K562 (cell line): ENCODE measurements at regions not wholly inside any gene's neighbourhood (a gene's known extent, or its start where the extent isn't known, plus 50 kb on each side); places are given as distances from the start of the nearest gene placed in this dataset.
A peak's percentile ranks its signal among the peaks of the same experiment; 100 is the strongest.

Source experiments
- ATAC-seq: fragments of 200-7000 bp; cut with Tn5 transposase; 3 replicates; pipeline ENCODE4 v1.9.1; 2020; ENCODE audit warnings: moderate library complexity
- BruUV-seq: library from RNA; stranded (reverse); fragments of 400-500 nt; replicated peaks from 2 replicates; lab custom pipeline; 2021; lab: Mats Ljungman, UMichigan
- CTCF ChIA-PET: fragments of 300-600 bp; formaldehyde crosslinking; extraction: SDS; loops from one replicate; lab custom pipeline; 2021; ENCODE audit warnings: low intra/inter-chr PET ratio; lab: Yijun Ruan, JAX
- POLR2A ChIA-PET: fragments of 300-600, 350-650 bp; sonication (Branson Sonifier 250); formaldehyde crosslinking; extraction: SDS; loops from one replicate; lab custom pipeline; 2021; ENCODE audit warnings: antibody characterized with exemption, inconsistent platforms; lab: Yijun Ruan, JAX
- DNase-seq, 4 experiments: peaks; one replicate each; pipeline versions ENCODE4 v3.0.0 to v3.0.0-alpha.2; 2011 to 2018; ENCODE audit warnings: low spot score in 3 of 4, mixed read lengths in 3 of 4; ENCODE audit errors: extremely low read depth in 1 of 4
- FAIRE-seq: peaks from 2 replicates; lab custom pipeline; 2011; peaks lifted over from hg19 to GRCh38; lab: Jason Lieb, UNC
- H2AFZ ChIP-seq: 2 replicates; pipeline ENCODE4 v1.6.0; 2011; ENCODE audit warnings: low read depth, low read length, control low read depth, inconsistent platforms
- H3K27ac ChIP-seq: fragments of 200-600 bp; 3 replicates; pipeline ENCODE4 v1.8.0; 2011; ENCODE audit warnings: low read depth, mild to moderate bottlenecking, control low read depth, inconsistent platforms, low read length, moderate library complexity, mixed read lengths; ENCODE audit errors: extremely low read depth
- H3K27me3 ChIP-seq, 2 experiments: fragments of 300-600 bp in 1 of 2; 2 replicates in 1 of 2; 3 replicates in 1 of 2; pipeline versions ENCODE4 v1.6.0 to v1.8.0; 2011; ENCODE audit warnings: inconsistent platforms in 2 of 2, low read length in 2 of 2, mild to moderate bottlenecking in 1 of 2, mixed read lengths in 1 of 2, moderate library complexity in 1 of 2; ENCODE audit not compliant: control insufficient read depth in 2 of 2, insufficient read depth in 2 of 2
- H3K36me3 ChIP-seq: fragments of 300-600 bp; 3 replicates; pipeline ENCODE4 v1.8.0; 2011; ENCODE audit warnings: mild to moderate bottlenecking, low read length, inconsistent platforms; ENCODE audit not compliant: control insufficient read depth, insufficient read depth
- H3K4me1 ChIP-seq, 2 experiments: fragments of 200-600 bp in 1 of 2; replicated peaks in 1 of 2; 2 replicates in 1 of 2; 3 replicates in 1 of 2; pipeline versions ENCODE4 v1.5.1 to v1.8.0; 2011; ENCODE audit warnings: inconsistent platforms in 2 of 2, low read length in 2 of 2, mild to moderate bottlenecking in 1 of 2, mixed read lengths in 1 of 2, moderate library complexity in 1 of 2; ENCODE audit not compliant: control insufficient read depth in 2 of 2, insufficient read depth in 2 of 2
- H3K4me2 ChIP-seq: 2 replicates; pipeline ENCODE4 v1.6.1; 2011; ENCODE audit warnings: low read length, control low read depth, inconsistent platforms, mixed read lengths; ENCODE audit not compliant: insufficient read depth
- H3K4me3 ChIP-seq: fragments of 200-600 bp; sonication (generic), shearing (Covaris generic); 2 replicates; pipeline ENCODE4 v1.5.1; 2016; ENCODE audit warnings: control low read depth, inconsistent platforms
- H3K79me2 ChIP-seq: fragments of 200-600 bp; 3 replicates; pipeline ENCODE4 v1.8.0; 2011; ENCODE audit warnings: low read length, inconsistent platforms; ENCODE audit not compliant: control insufficient read depth, insufficient read depth
- H3K9ac ChIP-seq, 2 experiments: 2 replicates each; pipeline versions ENCODE4 v1.6.0 to v1.6.1; 2011; ENCODE audit warnings: low read depth in 2 of 2, low read length in 2 of 2, control low read depth in 1 of 2, inconsistent platforms in 1 of 2, mild to moderate bottlenecking in 1 of 2, mixed read lengths in 1 of 2; ENCODE audit not compliant: insufficient read depth in 1 of 2
- H3K9me1 ChIP-seq: one replicate; pipeline ENCODE4 v1.6.0; 2011; ENCODE audit warnings: inconsistent platforms, mild to moderate bottlenecking, low read length, moderate library complexity; ENCODE audit not compliant: control insufficient read depth, insufficient read depth
- H3K9me3 ChIP-seq: replicated peaks from 2 replicates; pipeline ENCODE4 v1.5.1; 2011; ENCODE audit warnings: low read depth, low read length, inconsistent platforms; ENCODE audit not compliant: control insufficient read depth, insufficient read depth
- H4K20me1 ChIP-seq: replicated peaks from 2 replicates; pipeline ENCODE4 v1.6.1; 2011; ENCODE audit warnings: low read length, inconsistent platforms, mixed read lengths; ENCODE audit not compliant: control insufficient read depth, insufficient read depth
- FUS ChIP-seq: fragments of 200-400 bp; formaldehyde crosslinking; optimal IDR thresholded peaks from 2 replicates; pipeline ENCODE3; 2017; ENCODE audit warnings: low read depth, low read length
- PHF20 ChIP-seq: fragments of 450-650 bp; IDR thresholded peaks from 2 replicates; pipeline ENCODE4 v1.6.1; 2018; ENCODE audit not compliant: partially characterized antibody
- ZFP30 ChIP-seq: fragments of 250-450 bp; sonication (Bioruptor Pico); IDR thresholded peaks from 2 replicates; pipeline ENCODE4 v1.8.0; 2022; ENCODE audit warnings: moderate library complexity, mild to moderate bottlenecking, inconsistent platforms, borderline replicate concordance
- WGBS: fragments of 100-300 bp; shearing (Covaris generic); methylation state at CpG from one replicate; pipeline ENCODE4 v1.1.6; 2016; ENCODE audit warnings: low coverage, mixed read lengths; ENCODE audit not compliant: insufficient coverage; ENCODE audit errors: missing lambda C conversion rate; 5-methylcytosine and 5-hydroxymethylcytosine counted together
- in situ Hi-C: fragments of 300-500 bp; cut with MboI; formaldehyde crosslinking; loops from 4 replicates; pipeline ENCODE4 v1.15.0; 2018; ENCODE audit warnings: inconsistent platforms, mixed read lengths
- intact Hi-C: fragments of 100-400 bp; cut with micrococcal nuclease; formaldehyde crosslinking; loops from 2 replicates; pipeline ENCODE4 v1.14.2; 2022
- TF ChIP-seq, protein P1 (sequence below), 2 experiments: IDR thresholded peaks in 1 of 2; conservative IDR thresholded peaks in 1 of 2; 2 replicates each; pipeline ENCODE4 v1.6.1; 2016; ENCODE audit warnings: low read depth in 2 of 2, mild to moderate bottlenecking in 1 of 2, missing compliant biosample characterization in 1 of 2, missing genetic modification characterization in 1 of 2, moderate library complexity in 1 of 2

DNA sequence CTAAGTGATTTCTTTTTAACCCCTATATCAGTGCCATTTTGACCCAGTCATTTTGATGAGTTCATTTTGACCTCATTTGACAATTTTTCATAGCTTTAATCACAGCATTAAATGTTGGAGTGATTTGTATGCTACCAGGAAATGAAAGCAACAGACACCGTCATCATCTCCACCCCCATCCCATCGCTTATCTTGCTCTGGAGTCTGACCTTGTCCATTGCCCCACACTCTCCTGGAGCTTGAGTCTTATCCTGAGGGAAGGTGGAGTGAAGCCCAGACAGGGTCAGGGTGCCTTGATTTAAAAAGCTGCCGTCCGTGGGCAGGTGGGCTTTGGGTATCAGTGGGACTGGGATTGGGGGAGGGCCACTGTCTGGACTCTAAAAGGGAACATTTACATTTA is 94.7 kb upstream of the JCAD start:
- FAIRE-seq = no peak
- Histone ChIP-seq H3K4me1 (peaks cover 3 to 13% of the 10 kb centered on the region in 2 experiments; a peak in 4 of 5 replicates), H3K9me1 (no peaks in the 10 kb centered on the region), H3K36me3 (no peaks in the 10 kb centered on the region), H3K27me3 (no peaks in the 10 kb centered on the region), H2AFZ (peak overlapping the region; percentile 22; the same call in 1 of the 2 replicates), H3K9ac (no peak overlapping the region), H3K9me3 (no peaks in the 10 kb centered on the region; the same call in 1 of the 2 replicates), H3K27ac (no peak overlapping the region), H4K20me1 (no peaks in the 10 kb centered on the region), H3K4me3 (no peak overlapping the region), H3K4me2 (no peak overlapping the region), H3K79me2 (no peaks in the 10 kb centered on the region)
- no TSS peak for BruUV-seq
- TF ChIP-seq FUS (no peak), PHF20 (no peak), ZFP30 (CRISPR knock-in tag) (no peak)
- TF ChIP-seq, protein P1, sequence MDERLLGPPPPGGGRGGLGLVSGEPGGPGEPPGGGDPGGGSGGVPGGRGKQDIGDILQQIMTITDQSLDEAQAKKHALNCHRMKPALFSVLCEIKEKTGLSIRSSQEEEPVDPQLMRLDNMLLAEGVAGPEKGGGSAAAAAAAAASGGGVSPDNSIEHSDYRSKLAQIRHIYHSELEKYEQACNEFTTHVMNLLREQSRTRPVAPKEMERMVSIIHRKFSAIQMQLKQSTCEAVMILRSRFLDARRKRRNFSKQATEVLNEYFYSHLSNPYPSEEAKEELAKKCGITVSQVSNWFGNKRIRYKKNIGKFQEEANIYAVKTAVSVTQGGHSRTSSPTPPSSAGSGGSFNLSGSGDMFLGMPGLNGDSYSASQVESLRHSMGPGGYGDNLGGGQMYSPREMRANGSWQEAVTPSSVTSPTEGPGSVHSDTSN (CRISPR knock-in tag; IDR thresholded peaks at IDR 0.05; ENCODE audit: low read depth) = no peak
- TF ChIP-seq, protein P1 (tag; conservative IDR thresholded peaks at IDR 0.05; ENCODE audit: low read depth) = no peak
- POLR2A ChIA-PET = no interaction called here
- no peak for DNase-seq
- no peak for ATAC-seq
- in situ Hi-C loops (no loop called here), intact Hi-C loops (no loop called here)
- WGBS = 19% methylated on average over 4 of the region's 4 CpGs
- CTCF ChIA-PET = no interaction called here
